ENCODE measurements at regions not wholly inside any gene's neighbourhood (a gene's known extent, or its start where the extent isn't known, plus 50 kb on each side); places are given as distances from the start of the nearest gene placed in this dataset.

DNA sequence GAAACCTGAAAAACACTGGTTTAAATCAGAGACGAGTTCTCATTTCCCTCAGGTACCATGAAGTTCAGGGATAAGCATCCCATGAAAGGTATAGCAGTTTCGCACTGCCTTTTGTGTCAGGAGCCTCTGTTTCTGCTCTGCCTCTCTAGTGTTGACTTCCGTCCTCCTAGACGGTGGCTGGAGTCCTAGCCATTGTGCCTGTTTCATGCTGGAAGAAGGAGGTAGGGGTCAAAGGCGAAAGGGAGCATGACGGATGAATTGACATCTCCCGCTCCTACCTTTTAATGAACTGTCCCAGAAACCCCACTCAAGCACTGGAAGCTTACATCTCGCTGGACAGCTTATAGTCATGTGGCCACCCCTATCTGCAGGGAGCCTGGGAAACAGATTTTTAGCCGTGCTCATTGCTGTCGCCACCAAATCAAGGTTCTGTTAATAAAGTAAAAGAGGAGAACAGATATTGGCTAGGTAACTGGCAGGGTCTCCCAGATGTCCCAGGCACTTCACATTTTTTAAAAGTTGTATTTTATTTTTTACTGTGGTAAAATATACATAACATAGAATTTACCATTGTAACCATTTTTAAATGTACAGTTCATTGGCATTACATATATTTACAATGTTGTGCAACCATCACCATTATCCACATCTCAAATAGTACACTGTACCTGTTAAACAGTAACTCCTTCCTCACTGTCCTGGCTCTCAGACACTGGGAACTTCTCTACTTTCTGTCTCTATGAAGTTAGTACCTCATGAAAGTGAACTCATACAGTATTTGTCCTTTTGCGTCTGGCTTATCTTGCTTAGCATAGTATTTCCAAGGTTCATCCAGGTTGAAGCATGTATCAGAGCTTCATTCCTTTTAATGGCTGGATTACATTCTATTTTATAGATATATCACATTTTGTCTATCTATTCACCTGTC is 55.0 kb upstream of the CTLA4 start (continued):
- TF ChIP-seq, protein P1, sequence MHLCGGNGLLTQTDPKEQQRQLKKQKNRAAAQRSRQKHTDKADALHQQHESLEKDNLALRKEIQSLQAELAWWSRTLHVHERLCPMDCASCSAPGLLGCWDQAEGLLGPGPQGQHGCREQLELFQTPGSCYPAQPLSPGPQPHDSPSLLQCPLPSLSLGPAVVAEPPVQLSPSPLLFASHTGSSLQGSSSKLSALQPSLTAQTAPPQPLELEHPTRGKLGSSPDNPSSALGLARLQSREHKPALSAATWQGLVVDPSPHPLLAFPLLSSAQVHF (CRISPR knock-in tag; IDR thresholded peaks at IDR 0.05), result no peak
- TF ChIP-seq AHR (CRISPR knock-in tag; IDR thresholded peaks at IDR 0.05) (no peak), PITX1 (CRISPR knock-in tag; IDR thresholded peaks at IDR 0.05) (no peak), EHMT2 (IDR thresholded peaks at IDR 0.05; ENCODE audit: borderline replicate concordance, low read depth, low read length) (no peak), ZMYM3 (CRISPR knock-in tag; IDR thresholded peaks at IDR 0.05) (no peak; the same call in 1 of the 2 replicates), ERF (CRISPR knock-in tag; IDR thresholded peaks at IDR 0.05) (peak; percentile 42; the same call in 1 of the 2 replicates), U2AF1 (optimal IDR thresholded peaks at IDR 0.05; ENCODE audit: low read depth, low read length) (no peak)
- TF ChIP-seq, protein P2, sequence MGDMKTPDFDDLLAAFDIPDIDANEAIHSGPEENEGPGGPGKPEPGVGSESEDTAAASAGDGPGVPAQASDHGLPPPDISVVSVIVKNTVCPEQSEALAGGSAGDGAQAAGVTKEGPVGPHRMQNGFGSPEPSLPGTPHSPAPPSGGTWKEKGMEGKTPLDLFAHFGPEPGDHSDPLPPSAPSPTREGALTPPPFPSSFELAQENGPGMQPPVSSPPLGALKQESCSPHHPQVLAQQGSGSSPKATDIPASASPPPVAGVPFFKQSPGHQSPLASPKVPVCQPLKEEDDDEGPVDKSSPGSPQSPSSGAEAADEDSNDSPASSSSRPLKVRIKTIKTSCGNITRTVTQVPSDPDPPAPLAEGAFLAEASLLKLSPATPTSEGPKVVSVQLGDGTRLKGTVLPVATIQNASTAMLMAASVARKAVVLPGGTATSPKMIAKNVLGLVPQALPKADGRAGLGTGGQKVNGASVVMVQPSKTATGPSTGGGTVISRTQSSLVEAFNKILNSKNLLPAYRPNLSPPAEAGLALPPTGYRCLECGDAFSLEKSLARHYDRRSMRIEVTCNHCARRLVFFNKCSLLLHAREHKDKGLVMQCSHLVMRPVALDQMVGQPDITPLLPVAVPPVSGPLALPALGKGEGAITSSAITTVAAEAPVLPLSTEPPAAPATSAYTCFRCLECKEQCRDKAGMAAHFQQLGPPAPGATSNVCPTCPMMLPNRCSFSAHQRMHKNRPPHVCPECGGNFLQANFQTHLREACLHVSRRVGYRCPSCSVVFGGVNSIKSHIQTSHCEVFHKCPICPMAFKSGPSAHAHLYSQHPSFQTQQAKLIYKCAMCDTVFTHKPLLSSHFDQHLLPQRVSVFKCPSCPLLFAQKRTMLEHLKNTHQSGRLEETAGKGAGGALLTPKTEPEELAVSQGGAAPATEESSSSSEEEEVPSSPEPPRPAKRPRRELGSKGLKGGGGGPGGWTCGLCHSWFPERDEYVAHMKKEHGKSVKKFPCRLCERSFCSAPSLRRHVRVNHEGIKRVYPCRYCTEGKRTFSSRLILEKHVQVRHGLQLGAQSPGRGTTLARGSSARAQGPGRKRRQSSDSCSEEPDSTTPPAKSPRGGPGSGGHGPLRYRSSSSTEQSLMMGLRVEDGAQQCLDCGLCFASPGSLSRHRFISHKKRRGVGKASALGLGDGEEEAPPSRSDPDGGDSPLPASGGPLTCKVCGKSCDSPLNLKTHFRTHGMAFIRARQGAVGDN (CRISPR knock-in tag; IDR thresholded peaks at IDR 0.05), result no peak
- TF ChIP-seq, protein P3, sequence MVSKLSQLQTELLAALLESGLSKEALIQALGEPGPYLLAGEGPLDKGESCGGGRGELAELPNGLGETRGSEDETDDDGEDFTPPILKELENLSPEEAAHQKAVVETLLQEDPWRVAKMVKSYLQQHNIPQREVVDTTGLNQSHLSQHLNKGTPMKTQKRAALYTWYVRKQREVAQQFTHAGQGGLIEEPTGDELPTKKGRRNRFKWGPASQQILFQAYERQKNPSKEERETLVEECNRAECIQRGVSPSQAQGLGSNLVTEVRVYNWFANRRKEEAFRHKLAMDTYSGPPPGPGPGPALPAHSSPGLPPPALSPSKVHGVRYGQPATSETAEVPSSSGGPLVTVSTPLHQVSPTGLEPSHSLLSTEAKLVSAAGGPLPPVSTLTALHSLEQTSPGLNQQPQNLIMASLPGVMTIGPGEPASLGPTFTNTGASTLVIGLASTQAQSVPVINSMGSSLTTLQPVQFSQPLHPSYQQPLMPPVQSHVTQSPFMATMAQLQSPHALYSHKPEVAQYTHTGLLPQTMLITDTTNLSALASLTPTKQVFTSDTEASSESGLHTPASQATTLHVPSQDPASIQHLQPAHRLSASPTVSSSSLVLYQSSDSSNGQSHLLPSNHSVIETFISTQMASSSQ (IDR thresholded peaks at IDR 0.05; ENCODE audit: low read depth), result peak; percentile 88
- TF ChIP-seq, protein P3 (CRISPR knock-in tag; IDR thresholded peaks at IDR 0.05; ENCODE audit: borderline replicate concordance), result peak; percentile 93
- TF ChIP-seq, protein P4, sequence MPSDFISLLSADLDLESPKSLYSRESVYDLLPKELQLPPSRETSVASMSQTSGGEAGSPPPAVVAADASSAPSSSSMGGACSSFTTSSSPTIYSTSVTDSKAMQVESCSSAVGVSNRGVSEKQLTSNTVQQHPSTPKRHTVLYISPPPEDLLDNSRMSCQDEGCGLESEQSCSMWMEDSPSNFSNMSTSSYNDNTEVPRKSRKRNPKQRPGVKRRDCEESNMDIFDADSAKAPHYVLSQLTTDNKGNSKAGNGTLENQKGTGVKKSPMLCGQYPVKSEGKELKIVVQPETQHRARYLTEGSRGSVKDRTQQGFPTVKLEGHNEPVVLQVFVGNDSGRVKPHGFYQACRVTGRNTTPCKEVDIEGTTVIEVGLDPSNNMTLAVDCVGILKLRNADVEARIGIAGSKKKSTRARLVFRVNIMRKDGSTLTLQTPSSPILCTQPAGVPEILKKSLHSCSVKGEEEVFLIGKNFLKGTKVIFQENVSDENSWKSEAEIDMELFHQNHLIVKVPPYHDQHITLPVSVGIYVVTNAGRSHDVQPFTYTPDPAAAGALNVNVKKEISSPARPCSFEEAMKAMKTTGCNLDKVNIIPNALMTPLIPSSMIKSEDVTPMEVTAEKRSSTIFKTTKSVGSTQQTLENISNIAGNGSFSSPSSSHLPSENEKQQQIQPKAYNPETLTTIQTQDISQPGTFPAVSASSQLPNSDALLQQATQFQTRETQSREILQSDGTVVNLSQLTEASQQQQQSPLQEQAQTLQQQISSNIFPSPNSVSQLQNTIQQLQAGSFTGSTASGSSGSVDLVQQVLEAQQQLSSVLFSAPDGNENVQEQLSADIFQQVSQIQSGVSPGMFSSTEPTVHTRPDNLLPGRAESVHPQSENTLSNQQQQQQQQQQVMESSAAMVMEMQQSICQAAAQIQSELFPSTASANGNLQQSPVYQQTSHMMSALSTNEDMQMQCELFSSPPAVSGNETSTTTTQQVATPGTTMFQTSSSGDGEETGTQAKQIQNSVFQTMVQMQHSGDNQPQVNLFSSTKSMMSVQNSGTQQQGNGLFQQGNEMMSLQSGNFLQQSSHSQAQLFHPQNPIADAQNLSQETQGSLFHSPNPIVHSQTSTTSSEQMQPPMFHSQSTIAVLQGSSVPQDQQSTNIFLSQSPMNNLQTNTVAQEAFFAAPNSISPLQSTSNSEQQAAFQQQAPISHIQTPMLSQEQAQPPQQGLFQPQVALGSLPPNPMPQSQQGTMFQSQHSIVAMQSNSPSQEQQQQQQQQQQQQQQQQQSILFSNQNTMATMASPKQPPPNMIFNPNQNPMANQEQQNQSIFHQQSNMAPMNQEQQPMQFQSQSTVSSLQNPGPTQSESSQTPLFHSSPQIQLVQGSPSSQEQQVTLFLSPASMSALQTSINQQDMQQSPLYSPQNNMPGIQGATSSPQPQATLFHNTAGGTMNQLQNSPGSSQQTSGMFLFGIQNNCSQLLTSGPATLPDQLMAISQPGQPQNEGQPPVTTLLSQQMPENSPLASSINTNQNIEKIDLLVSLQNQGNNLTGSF (CRISPR knock-in tag; IDR thresholded peaks at IDR 0.05), result no peak

All from HepG2 (cell line).